K562 (cell line): ENCODE measurements at regions not wholly inside any gene's neighbourhood (a gene's known extent, or its start where the extent isn't known, plus 50 kb on each side); places are given as distances from the start of the nearest gene placed in this dataset.

Experiments used
- ATAC-seq: fragments of 200-7000 bp; cut with Tn5 transposase; 3 replicates; pipeline ENCODE4 v1.9.1; 2020; ENCODE audit warnings: moderate library complexity
- BruUV-seq: library from RNA; stranded (reverse); fragments of 400-500 nt; replicated peaks from 2 replicates; lab custom pipeline; 2021; lab: Mats Ljungman, UMichigan
- CTCF ChIA-PET: fragments of 300-600 bp; formaldehyde crosslinking; extraction: SDS; loops from one replicate; lab custom pipeline; 2021; ENCODE audit warnings: low intra/inter-chr PET ratio; lab: Yijun Ruan, JAX
- POLR2A ChIA-PET: fragments of 300-600, 350-650 bp; sonication (Branson Sonifier 250); formaldehyde crosslinking; extraction: SDS; loops from one replicate; lab custom pipeline; 2021; ENCODE audit warnings: antibody characterized with exemption, inconsistent platforms; lab: Yijun Ruan, JAX
- DNase-seq, 4 experiments: peaks; one replicate each; pipeline versions ENCODE4 v3.0.0 to v3.0.0-alpha.2; 2011 to 2018; ENCODE audit warnings: low spot score in 3 of 4, mixed read lengths in 3 of 4; ENCODE audit errors: extremely low read depth in 1 of 4
- FAIRE-seq: peaks from 2 replicates; lab custom pipeline; 2011; peaks lifted over from hg19 to GRCh38; lab: Jason Lieb, UNC
- H2AFZ ChIP-seq: 2 replicates; pipeline ENCODE4 v1.6.0; 2011; ENCODE audit warnings: low read depth, low read length, control low read depth, inconsistent platforms
- H3K27ac ChIP-seq: fragments of 200-600 bp; 3 replicates; pipeline ENCODE4 v1.8.0; 2011; ENCODE audit warnings: low read depth, mild to moderate bottlenecking, control low read depth, inconsistent platforms, low read length, moderate library complexity, mixed read lengths; ENCODE audit errors: extremely low read depth
- H3K27me3 ChIP-seq, 2 experiments: fragments of 300-600 bp in 1 of 2; 2 replicates in 1 of 2; 3 replicates in 1 of 2; pipeline versions ENCODE4 v1.6.0 to v1.8.0; 2011; ENCODE audit warnings: inconsistent platforms in 2 of 2, low read length in 2 of 2, mild to moderate bottlenecking in 1 of 2, mixed read lengths in 1 of 2, moderate library complexity in 1 of 2; ENCODE audit not compliant: control insufficient read depth in 2 of 2, insufficient read depth in 2 of 2
- H3K36me3 ChIP-seq: fragments of 300-600 bp; 3 replicates; pipeline ENCODE4 v1.8.0; 2011; ENCODE audit warnings: mild to moderate bottlenecking, low read length, inconsistent platforms; ENCODE audit not compliant: control insufficient read depth, insufficient read depth
- H3K4me1 ChIP-seq, 2 experiments: fragments of 200-600 bp in 1 of 2; replicated peaks in 1 of 2; 2 replicates in 1 of 2; 3 replicates in 1 of 2; pipeline versions ENCODE4 v1.5.1 to v1.8.0; 2011; ENCODE audit warnings: inconsistent platforms in 2 of 2, low read length in 2 of 2, mild to moderate bottlenecking in 1 of 2, mixed read lengths in 1 of 2, moderate library complexity in 1 of 2; ENCODE audit not compliant: control insufficient read depth in 2 of 2, insufficient read depth in 2 of 2
- H3K4me2 ChIP-seq: 2 replicates; pipeline ENCODE4 v1.6.1; 2011; ENCODE audit warnings: low read length, control low read depth, inconsistent platforms, mixed read lengths; ENCODE audit not compliant: insufficient read depth
- H3K4me3 ChIP-seq: fragments of 200-600 bp; sonication (generic), shearing (Covaris generic); 2 replicates; pipeline ENCODE4 v1.5.1; 2016; ENCODE audit warnings: control low read depth, inconsistent platforms
- H3K79me2 ChIP-seq: fragments of 200-600 bp; 3 replicates; pipeline ENCODE4 v1.8.0; 2011; ENCODE audit warnings: low read length, inconsistent platforms; ENCODE audit not compliant: control insufficient read depth, insufficient read depth
- H3K9ac ChIP-seq, 2 experiments: 2 replicates each; pipeline versions ENCODE4 v1.6.0 to v1.6.1; 2011; ENCODE audit warnings: low read depth in 2 of 2, low read length in 2 of 2, control low read depth in 1 of 2, inconsistent platforms in 1 of 2, mild to moderate bottlenecking in 1 of 2, mixed read lengths in 1 of 2; ENCODE audit not compliant: insufficient read depth in 1 of 2
- H3K9me1 ChIP-seq: one replicate; pipeline ENCODE4 v1.6.0; 2011; ENCODE audit warnings: inconsistent platforms, mild to moderate bottlenecking, low read length, moderate library complexity; ENCODE audit not compliant: control insufficient read depth, insufficient read depth
- H3K9me3 ChIP-seq: replicated peaks from 2 replicates; pipeline ENCODE4 v1.5.1; 2011; ENCODE audit warnings: low read depth, low read length, inconsistent platforms; ENCODE audit not compliant: control insufficient read depth, insufficient read depth
- H4K20me1 ChIP-seq: replicated peaks from 2 replicates; pipeline ENCODE4 v1.6.1; 2011; ENCODE audit warnings: low read length, inconsistent platforms, mixed read lengths; ENCODE audit not compliant: control insufficient read depth, insufficient read depth
- CHD1 ChIP-seq: fragments of 200-600 bp; sonication (generic); IDR thresholded peaks from one replicate; pipeline ENCODE4 v1.6.1; 2012; ENCODE audit warnings: mild to moderate bottlenecking, moderate library complexity, low read length, inconsistent platforms
- GTF3C2 ChIP-seq: IDR thresholded peaks from 3 replicates; pipeline ENCODE4 v1.6.1; 2011; ENCODE audit warnings: borderline replicate concordance, mild to moderate bottlenecking, moderate library complexity; ENCODE audit not compliant: insufficient read length; ENCODE audit errors: extremely low read depth
- SAFB ChIP-seq: fragments of 200-400 bp; formaldehyde crosslinking; IDR thresholded peaks from 2 replicates; pipeline ENCODE4 v1.6.1; 2017; ENCODE audit warnings: low read depth, low read length, borderline replicate concordance
- YBX1 ChIP-seq: fragments of 450-650 bp; IDR thresholded peaks from 2 replicates; pipeline ENCODE4 v1.7.1; 2016; ENCODE audit warnings: mild to moderate bottlenecking
- WGBS: fragments of 100-300 bp; shearing (Covaris generic); methylation state at CpG from one replicate; pipeline ENCODE4 v1.1.6; 2016; ENCODE audit warnings: low coverage, mixed read lengths; ENCODE audit not compliant: insufficient coverage; ENCODE audit errors: missing lambda C conversion rate; 5-methylcytosine and 5-hydroxymethylcytosine counted together
- in situ Hi-C: fragments of 300-500 bp; cut with MboI; formaldehyde crosslinking; loops from 4 replicates; pipeline ENCODE4 v1.15.0; 2018; ENCODE audit warnings: inconsistent platforms, mixed read lengths
- intact Hi-C: fragments of 100-400 bp; cut with micrococcal nuclease; formaldehyde crosslinking; loops from 2 replicates; pipeline ENCODE4 v1.14.2; 2022

- Histone ChIP-seq H3K9me1 (no peaks in the 10 kb centered on the region), H3K4me1 (peaks cover 0 to 4% of the 10 kb centered on the region in 2 experiments; a peak in 2 of 5 replicates), H3K36me3 (no peaks in the 10 kb centered on the region), H3K4me3 (no peak overlapping the region), H4K20me1 (no peaks in the 10 kb centered on the region), H3K79me2 (no peaks in the 10 kb centered on the region), H3K9ac (no peak overlapping the region; a peak in 1 of 4 replicates), H2AFZ (no peak overlapping the region), H3K4me2 (no peak overlapping the region), H3K27ac (no peak overlapping the region), H3K9me3 (no peaks in the 10 kb centered on the region), H3K27me3 (no peaks in the 10 kb centered on the region)
- intact Hi-C loops: loop anchor here (10.0 kb wide), 2 partner anchors 634 to 694 kb away; no protein-coding TSS in a partner anchor
- ChIA-PET CTCF (no interaction called here), POLR2A (no interaction called here)
- TF ChIP-seq CHD1 (no peak), GTF3C2 (no peak), SAFB (no peak), YBX1 (no peak)
- FAIRE-seq (no peak), DNase-seq (no peak), ATAC-seq (no peak)
- WGBS: 47% methylated on average over 3 of the region's 4 CpGs
- in situ Hi-C loops: loop anchor here (10.0 kb wide), 1 partner anchor 634 kb away; no protein-coding TSS in a partner anchor
- BruUV-seq: no TSS peak
Measured at GRCh38 chr2:42851186-42851585, 58.8 kb upstream of the HAAO start.
